ENCODE measurements at regions not wholly inside any gene's neighbourhood (a gene's known extent, or its start where the extent isn't known, plus 50 kb on each side); places are given as distances from the start of the nearest gene placed in this dataset.

GRCh38 chr4:79178760-79179159 is 147.1 kb downstream of the NAA11 start:
- TF ChIP-seq, protein P1, sequence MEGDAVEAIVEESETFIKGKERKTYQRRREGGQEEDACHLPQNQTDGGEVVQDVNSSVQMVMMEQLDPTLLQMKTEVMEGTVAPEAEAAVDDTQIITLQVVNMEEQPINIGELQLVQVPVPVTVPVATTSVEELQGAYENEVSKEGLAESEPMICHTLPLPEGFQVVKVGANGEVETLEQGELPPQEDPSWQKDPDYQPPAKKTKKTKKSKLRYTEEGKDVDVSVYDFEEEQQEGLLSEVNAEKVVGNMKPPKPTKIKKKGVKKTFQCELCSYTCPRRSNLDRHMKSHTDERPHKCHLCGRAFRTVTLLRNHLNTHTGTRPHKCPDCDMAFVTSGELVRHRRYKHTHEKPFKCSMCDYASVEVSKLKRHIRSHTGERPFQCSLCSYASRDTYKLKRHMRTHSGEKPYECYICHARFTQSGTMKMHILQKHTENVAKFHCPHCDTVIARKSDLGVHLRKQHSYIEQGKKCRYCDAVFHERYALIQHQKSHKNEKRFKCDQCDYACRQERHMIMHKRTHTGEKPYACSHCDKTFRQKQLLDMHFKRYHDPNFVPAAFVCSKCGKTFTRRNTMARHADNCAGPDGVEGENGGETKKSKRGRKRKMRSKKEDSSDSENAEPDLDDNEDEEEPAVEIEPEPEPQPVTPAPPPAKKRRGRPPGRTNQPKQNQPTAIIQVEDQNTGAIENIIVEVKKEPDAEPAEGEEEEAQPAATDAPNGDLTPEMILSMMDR (IDR thresholded peaks at IDR 0.05; ENCODE audit: unreplicated experiment in 3 of 3), result no peak
- peaks cover 4% of the 10 kb centered on the region for H3K36me3 Mint-ChIP-seq (ENCODE audit: low read depth)
- H3K9me3 Mint-ChIP-seq, result peaks cover 17% of the 10 kb centered on the region
- H3K4me1 Mint-ChIP-seq, result peaks cover 55% of the 10 kb centered on the region
- peak overlapping the region in 2 of 3 experiments; percentile 53 to 62 for H3K27ac Mint-ChIP-seq
- peak overlapping the region in 1 of 3 experiments; percentile 6 for H3K4me3 Mint-ChIP-seq
- peaks cover 4% of the 10 kb centered on the region for H3K27me3 Mint-ChIP-seq (ENCODE audit: low read depth)

- peaks cover 62% of the 10 kb centered on the region for H3K4me1 Mint-ChIP-seq
- peak overlapping the region in 1 of 3 experiments; percentile 29 for H3K27ac Mint-ChIP-seq
- peaks cover 7% of the 10 kb centered on the region for H3K27me3 Mint-ChIP-seq (ENCODE audit: low read depth)
- H3K36me3 Mint-ChIP-seq (ENCODE audit: low read depth), result peaks cover 4% of the 10 kb centered on the region
- H3K9me3 Mint-ChIP-seq, result peaks cover 17% of the 10 kb centered on the region
- TF ChIP-seq, protein P1 (IDR thresholded peaks at IDR 0.05; ENCODE audit: unreplicated experiment in 3 of 3), result no peak
- no peak overlapping the region for H3K4me3 Mint-ChIP-seq
These were observed 148.5 kb downstream of the NAA11 start for GRCh38 chr4:79177388-79177787.

- Mint-ChIP-seq H3K9me3 (peaks cover 13% of the 10 kb centered on the region), H3K4me1 (peaks cover 60% of the 10 kb centered on the region), H3K36me3 (ENCODE audit: low read depth) (peaks cover 4% of the 10 kb centered on the region), H3K27me3 (ENCODE audit: low read depth) (peaks cover 7% of the 10 kb centered on the region), H3K27ac (peak overlapping the region in 1 of 3 experiments; percentile 61), H3K4me3 (no peak overlapping the region)
- TF ChIP-seq, protein P1 (IDR thresholded peaks at IDR 0.05; ENCODE audit: unreplicated experiment in 3 of 3), result no peak
These were observed 149.5 kb downstream of the NAA11 start for GRCh38 chr4:79176351-79176750.

DNA sequence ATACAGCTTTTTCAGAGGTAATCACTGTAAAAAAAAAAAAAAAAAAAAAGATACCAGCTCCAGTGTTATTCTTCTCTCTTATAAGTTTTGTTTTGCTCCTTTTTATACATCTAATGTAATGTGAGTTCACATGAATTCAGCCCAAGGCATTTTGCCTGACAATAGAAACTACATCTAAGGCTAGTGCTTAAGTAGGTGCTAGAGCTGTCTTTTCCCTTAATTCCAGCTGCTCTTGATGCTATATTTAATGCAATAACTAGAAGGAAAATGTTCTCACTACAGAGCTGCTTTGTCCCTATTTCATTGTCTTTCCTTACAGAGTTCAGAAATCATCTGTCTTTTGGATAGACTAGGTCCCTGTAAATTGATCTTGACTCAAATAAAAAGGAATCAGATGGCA is 150.1 kb downstream of the NAA11 start:
- Mint-ChIP-seq H3K4me3 (no peak overlapping the region), H3K4me1 (peaks cover 65% of the 10 kb centered on the region), H3K27me3 (ENCODE audit: low read depth) (peaks cover 7% of the 10 kb centered on the region), H3K9me3 (peaks cover 11% of the 10 kb centered on the region), H3K27ac (peak overlapping the region in 2 of 3 experiments; percentile 32 to 61), H3K36me3 (ENCODE audit: low read depth) (peaks cover 4% of the 10 kb centered on the region)
- TF ChIP-seq, protein P1 (IDR thresholded peaks at IDR 0.05; ENCODE audit: unreplicated experiment in 3 of 3), result no peak

- Mint-ChIP-seq H3K27ac (peak overlapping the region in 2 of 3 experiments; percentile 28 to 61), H3K36me3 (ENCODE audit: low read depth) (peaks cover 2% of the 10 kb centered on the region), H3K4me3 (no peak overlapping the region), H3K9me3 (peaks cover 13% of the 10 kb centered on the region), H3K27me3 (ENCODE audit: low read depth) (peaks cover 8% of the 10 kb centered on the region), H3K4me1 (peaks cover 63% of the 10 kb centered on the region)
- TF ChIP-seq, protein P1 (IDR thresholded peaks at IDR 0.05; ENCODE audit: unreplicated experiment in 3 of 3), result no peak
These were observed 151.2 kb downstream of the NAA11 start for GRCh38 chr4:79174490-79175252.

DNA sequence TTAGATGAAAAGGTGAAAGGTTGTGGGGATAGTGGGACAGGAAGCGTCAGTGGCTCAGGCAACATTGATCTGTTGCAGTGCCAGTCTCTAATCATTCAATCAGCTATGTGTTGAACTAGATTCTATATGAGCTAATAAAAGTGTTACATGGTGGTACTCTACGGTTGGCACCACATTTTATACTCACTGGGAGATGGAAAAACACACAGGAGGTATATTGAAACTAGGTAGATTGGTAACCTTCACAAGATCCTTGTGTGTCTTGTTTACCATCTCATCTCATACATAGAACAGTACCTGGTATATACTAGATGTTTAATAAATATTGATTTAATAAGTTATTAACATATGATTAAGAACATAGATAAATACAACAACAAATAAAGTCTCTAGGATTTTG is 152.7 kb downstream of the NAA11 start:
- Mint-ChIP-seq H3K27ac (peak overlapping the region in 1 of 3 experiments; percentile 45), H3K9me3 (peaks cover 12% of the 10 kb centered on the region), H3K27me3 (ENCODE audit: low read depth) (peaks cover 8% of the 10 kb centered on the region), H3K4me3 (no peak overlapping the region), H3K4me1 (peaks cover 51% of the 10 kb centered on the region), H3K36me3 (ENCODE audit: low read depth) (no peaks in the 10 kb centered on the region)
- TF ChIP-seq, protein P1 (IDR thresholded peaks at IDR 0.05; ENCODE audit: unreplicated experiment in 3 of 3), result no peak
